GM12892 (cell line): ENCODE measurements at regions not wholly inside any gene's neighbourhood (a gene's known extent, or its start where the extent isn't known, plus 50 kb on each side); places are given as distances from the start of the nearest gene placed in this dataset.

ENCODE experiments used
- POLR2A ChIP-seq: IDR thresholded peaks from 2 replicates; pipeline ENCODE4 v1.6.1; 2011; ENCODE audit warnings: low read depth, low read length, control low read depth
- POLR2AphosphoS5 ChIP-seq: IDR thresholded peaks from 2 replicates; pipeline ENCODE4 v1.6.1; 2011; ENCODE audit warnings: low read depth, low read length, control low read depth
- TAF1 ChIP-seq: IDR thresholded peaks from 2 replicates; pipeline ENCODE4 v1.6.1; 2011; ENCODE audit warnings: low read depth, mild to moderate bottlenecking, control low read depth, low read length, borderline replicate concordance

GRCh38 chr20:22490287-22491193, 93.8 kb downstream of the FOXA2 start:
- TF ChIP-seq POLR2A (no peak), POLR2AphosphoS5 (no peak), TAF1 (no peak)
